ENCODE measurements at regions not wholly inside any gene's neighbourhood (a gene's known extent, or its start where the extent isn't known, plus 50 kb on each side); places are given as distances from the start of the nearest gene placed in this dataset.

DNA sequence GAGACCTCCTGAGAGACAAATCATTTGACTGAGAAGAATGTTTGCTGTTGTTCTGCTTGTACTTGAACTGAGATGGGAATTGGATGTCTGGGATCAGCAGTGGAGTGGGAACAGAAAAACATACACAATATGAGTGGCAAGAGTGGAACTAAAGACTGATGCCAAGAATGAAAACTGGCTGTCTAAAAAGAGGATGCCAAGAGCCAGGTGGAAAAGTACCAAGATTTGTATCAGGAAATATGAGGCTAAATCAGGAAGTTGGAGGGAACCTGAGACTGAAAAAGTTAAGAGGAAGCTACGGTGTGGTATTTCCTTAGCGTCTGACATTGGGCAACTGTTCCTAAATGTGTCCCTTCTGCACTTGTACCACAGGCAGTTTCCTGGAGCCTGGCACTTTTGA, 440.9 kb upstream of the CELF4 start:
- DNase-seq (ENCODE audit: low read depth) (no peak), FAIRE-seq (no peak)
- no peaks in the 10 kb centered on the region for H3K27me3 ChIP-seq (ENCODE audit: control insufficient read depth, insufficient read depth, low read length)
- TF ChIP-seq, protein P1, sequence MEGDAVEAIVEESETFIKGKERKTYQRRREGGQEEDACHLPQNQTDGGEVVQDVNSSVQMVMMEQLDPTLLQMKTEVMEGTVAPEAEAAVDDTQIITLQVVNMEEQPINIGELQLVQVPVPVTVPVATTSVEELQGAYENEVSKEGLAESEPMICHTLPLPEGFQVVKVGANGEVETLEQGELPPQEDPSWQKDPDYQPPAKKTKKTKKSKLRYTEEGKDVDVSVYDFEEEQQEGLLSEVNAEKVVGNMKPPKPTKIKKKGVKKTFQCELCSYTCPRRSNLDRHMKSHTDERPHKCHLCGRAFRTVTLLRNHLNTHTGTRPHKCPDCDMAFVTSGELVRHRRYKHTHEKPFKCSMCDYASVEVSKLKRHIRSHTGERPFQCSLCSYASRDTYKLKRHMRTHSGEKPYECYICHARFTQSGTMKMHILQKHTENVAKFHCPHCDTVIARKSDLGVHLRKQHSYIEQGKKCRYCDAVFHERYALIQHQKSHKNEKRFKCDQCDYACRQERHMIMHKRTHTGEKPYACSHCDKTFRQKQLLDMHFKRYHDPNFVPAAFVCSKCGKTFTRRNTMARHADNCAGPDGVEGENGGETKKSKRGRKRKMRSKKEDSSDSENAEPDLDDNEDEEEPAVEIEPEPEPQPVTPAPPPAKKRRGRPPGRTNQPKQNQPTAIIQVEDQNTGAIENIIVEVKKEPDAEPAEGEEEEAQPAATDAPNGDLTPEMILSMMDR (IDR thresholded peaks at IDR 0.05; ENCODE audit: insufficient read depth, low read length, severe bottlenecking): no peak
- H3K36me3 ChIP-seq (ENCODE audit: control insufficient read depth, insufficient read depth, low read length): no peaks in the 10 kb centered on the region
- no peak overlapping the region for H3K4me3 ChIP-seq (ENCODE audit: low read depth, low read length)

DNA sequence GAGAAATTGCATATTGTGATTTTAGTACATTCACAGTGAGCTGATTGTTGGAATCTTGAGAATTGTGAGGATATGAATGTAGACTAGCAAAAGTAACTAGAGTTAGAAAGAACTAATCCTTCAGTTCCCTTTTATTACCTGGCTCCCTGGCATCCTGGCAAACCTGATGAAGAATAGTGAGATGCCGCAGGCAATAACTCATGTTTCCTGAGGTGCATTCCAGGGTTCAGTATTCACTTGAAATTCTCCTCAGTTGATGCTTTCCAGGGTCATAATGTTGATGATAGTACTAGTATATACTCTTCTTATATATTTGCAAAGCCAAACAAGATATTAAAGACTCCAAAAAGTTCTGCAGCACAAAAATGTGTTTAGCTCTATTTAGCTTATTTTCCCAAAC, 432.1 kb upstream of the CELF4 start:
- DNase-seq (ENCODE audit: low read depth) (peak; percentile 25), FAIRE-seq (no peak)
- H3K4me3 ChIP-seq (ENCODE audit: low read depth, low read length): no peak overlapping the region
- H3K27me3 ChIP-seq (ENCODE audit: control insufficient read depth, insufficient read depth, low read length): no peaks in the 10 kb centered on the region
- TF ChIP-seq, protein P1 (IDR thresholded peaks at IDR 0.05; ENCODE audit: insufficient read depth, low read length, severe bottlenecking): no peak
- H3K36me3 ChIP-seq (ENCODE audit: control insufficient read depth, insufficient read depth, low read length): no peaks in the 10 kb centered on the region

DNA sequence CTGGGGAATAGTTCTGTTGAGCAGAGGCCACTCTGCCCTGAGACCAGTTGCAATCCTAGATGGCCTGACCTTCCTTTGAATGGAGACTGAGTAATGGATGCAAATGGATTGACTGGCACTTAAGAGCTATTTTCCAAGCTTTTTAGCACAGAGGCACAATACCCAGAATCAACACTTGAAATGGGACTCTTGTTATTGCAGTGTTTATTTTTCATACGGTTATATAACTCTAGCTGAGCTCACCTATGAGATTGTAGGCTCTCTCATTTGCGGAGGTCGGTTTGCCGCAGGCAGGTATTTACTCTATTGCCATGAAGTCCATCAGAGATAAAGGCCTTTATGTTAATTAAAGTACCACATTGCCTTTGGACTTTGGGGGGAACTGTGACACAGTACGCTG, 422.3 kb upstream of the CELF4 start:
- DNase-seq (ENCODE audit: low read depth) (no peak), FAIRE-seq (no peak)
- Histone ChIP-seq H3K4me3 (ENCODE audit: low read depth, low read length) (no peak overlapping the region), H3K27me3 (ENCODE audit: control insufficient read depth, insufficient read depth, low read length) (peaks cover 4% of the 10 kb centered on the region), H3K36me3 (ENCODE audit: control insufficient read depth, insufficient read depth, low read length) (no peaks in the 10 kb centered on the region)
- TF ChIP-seq, protein P1 (IDR thresholded peaks at IDR 0.05; ENCODE audit: insufficient read depth, low read length, severe bottlenecking): no peak

DNA sequence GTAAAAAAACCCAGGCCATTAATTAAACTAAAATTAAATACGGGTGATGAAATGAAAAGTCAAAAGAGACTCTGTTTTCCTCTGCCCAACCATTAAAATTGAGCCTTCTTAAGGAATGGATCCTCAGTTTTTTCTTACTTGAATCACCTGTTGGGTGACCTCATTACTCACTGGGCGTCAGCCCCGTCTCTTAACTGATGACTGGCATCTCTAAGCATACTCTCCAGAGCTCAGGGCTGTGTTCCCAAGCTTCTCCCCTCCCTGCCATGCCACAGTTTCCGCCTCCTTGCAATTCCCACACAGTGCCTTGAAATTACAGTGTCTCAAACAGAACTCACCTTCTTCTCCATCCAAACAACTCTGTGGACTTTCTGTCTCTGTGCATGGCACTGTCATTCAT, 421.1 kb upstream of the CELF4 start:
- Histone ChIP-seq H3K27me3 (ENCODE audit: control insufficient read depth, insufficient read depth, low read length) (peaks cover 4% of the 10 kb centered on the region), H3K36me3 (ENCODE audit: control insufficient read depth, insufficient read depth, low read length) (no peaks in the 10 kb centered on the region), H3K4me3 (ENCODE audit: low read depth, low read length) (no peak overlapping the region)
- TF ChIP-seq, protein P1 (IDR thresholded peaks at IDR 0.05; ENCODE audit: insufficient read depth, low read length, severe bottlenecking): no peak
- FAIRE-seq (no peak), DNase-seq (ENCODE audit: low read depth) (peak; percentile 23)

DNA sequence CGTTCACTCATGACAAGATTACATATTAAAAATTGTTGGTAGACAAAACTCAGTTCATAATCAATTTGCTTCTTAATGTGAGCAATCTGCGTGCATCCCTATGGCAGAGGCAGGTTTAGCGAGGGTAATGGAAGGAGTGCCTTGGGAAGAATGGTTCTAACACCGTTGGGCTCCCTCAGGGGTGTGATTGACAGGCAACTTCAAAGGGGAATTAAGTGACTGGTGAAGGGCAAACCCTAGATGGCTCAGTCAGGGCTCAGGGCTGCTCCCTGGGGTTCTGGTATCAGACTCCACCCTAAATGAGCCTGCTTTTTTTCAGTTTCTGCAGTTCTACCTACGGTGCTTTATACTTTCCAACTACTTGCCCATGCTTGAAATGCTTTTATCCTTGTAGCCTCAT, 419.5 kb upstream of the CELF4 start:
- TF ChIP-seq, protein P1 (IDR thresholded peaks at IDR 0.05; ENCODE audit: insufficient read depth, low read length, severe bottlenecking): no peak
- DNase-seq (ENCODE audit: low read depth): no peak
- Histone ChIP-seq H3K36me3 (ENCODE audit: control insufficient read depth, insufficient read depth, low read length) (no peaks in the 10 kb centered on the region), H3K4me3 (ENCODE audit: low read depth, low read length) (no peak overlapping the region), H3K27me3 (ENCODE audit: control insufficient read depth, insufficient read depth, low read length) (peaks cover 4% of the 10 kb centered on the region)
- FAIRE-seq: no peak

- Histone ChIP-seq H3K36me3 (ENCODE audit: control insufficient read depth, insufficient read depth, low read length) (no peaks in the 10 kb centered on the region), H3K27me3 (ENCODE audit: control insufficient read depth, insufficient read depth, low read length) (peaks cover 1% of the 10 kb centered on the region), H3K4me3 (ENCODE audit: low read depth, low read length) (no peak overlapping the region)
- TF ChIP-seq, protein P1 (IDR thresholded peaks at IDR 0.05; ENCODE audit: insufficient read depth, low read length, severe bottlenecking): no peak
- FAIRE-seq (no peak), DNase-seq (ENCODE audit: low read depth) (peak; percentile 42)
These were observed 415.0 kb upstream of the CELF4 start for GRCh38 chr18:37980556-37980955.

All from bronchial epithelial cell (primary cell).